ENCODE measurements at regions not wholly inside any gene's neighbourhood (a gene's known extent, or its start where the extent isn't known, plus 50 kb on each side); places are given as distances from the start of the nearest gene placed in this dataset.

GRCh38 chr14:27013678-27014077, 415.8 kb upstream of the NOVA1 start:
- ChIA-PET CTCF (no interaction called here), POLR2A (no interaction called here)
- H3K4me2 ChIP-seq (replicated peaks; ENCODE audit: low read depth, low read length, poor library complexity, severe bottlenecking), result no peak overlapping the region
- no peaks in the 10 kb centered on the region for H3K4me1 Mint-ChIP-seq
- H3K4me3 ChIP-seq (ENCODE audit: control extremely low read depth in 1 of 5, extremely low read depth in 1 of 5, insufficient read depth in 1 of 5, low read depth in 2 of 5, low read length in 4 of 5), result no peak overlapping the region
- intact Hi-C loops (cut with micrococcal nuclease), result no loop called here
- no peak overlapping the region for H3K4me3 Mint-ChIP-seq
- H3K27me3 Mint-ChIP-seq, result no peaks in the 10 kb centered on the region
- no peak overlapping the region for H3K27ac Mint-ChIP-seq
- no peaks in the 10 kb centered on the region for H3K79me2 ChIP-seq (ENCODE audit: control insufficient read depth, insufficient read depth, low read length)
- no peaks in the 10 kb centered on the region for H4K20me1 ChIP-seq (ENCODE audit: control insufficient read depth, insufficient read depth, low read length, poor library complexity, severe bottlenecking)
- H3K27me3 ChIP-seq (replicated peaks in 1 of 4; ENCODE audit: control extremely low read depth in 1 of 4, control insufficient read depth in 3 of 4, insufficient read depth in 4 of 4, low read length in 3 of 4), result no peaks in the 10 kb centered on the region
- H2AFZ ChIP-seq (ENCODE audit: insufficient read depth, low read depth, low read length, poor library complexity, severe bottlenecking), result no peak overlapping the region
- no peaks in the 10 kb centered on the region for H3K4me1 ChIP-seq (ENCODE audit: control insufficient read depth in 2 of 2, insufficient read depth in 2 of 2, low read length in 2 of 2)
- H3K36me3 ChIP-seq (replicated peaks in 1 of 2; ENCODE audit: control extremely low read depth in 1 of 2, control insufficient read depth in 1 of 2, extremely low read depth in 1 of 2, insufficient read depth in 2 of 2, low read length in 1 of 2), result no peaks in the 10 kb centered on the region
- WGBS (ENCODE audit: insufficient coverage), result 82% methylated on average over 3 of the region's 4 CpGs
- no peak overlapping the region for H3K9ac ChIP-seq (ENCODE audit: low read length)
- TF ChIP-seq CTCF (IDR thresholded peaks at IDR 0.05) (no peak), EZH2 (IDR thresholded peaks at IDR 0.05; ENCODE audit: borderline replicate concordance, insufficient read depth, low read depth, low read length, poor library complexity, severe bottlenecking) (no peak)
- no peak overlapping the region for H3K27ac ChIP-seq (ENCODE audit: low read length in 2 of 2)
- no peaks in the 10 kb centered on the region for H3K9me3 Mint-ChIP-seq (ENCODE audit: insufficient read depth)
- no peak for DNase-seq
- no peaks in the 10 kb centered on the region for H3K9me3 ChIP-seq (ENCODE audit: control extremely low read depth in 1 of 3, control insufficient read depth in 2 of 3, insufficient read depth in 1 of 3, low read length in 2 of 3)
- no peak for ATAC-seq (ENCODE audit: low read depth)

GRCh38 chr14:27015065-27015464, 417.2 kb upstream of the NOVA1 start:
- no peak overlapping the region for H3K27ac Mint-ChIP-seq
- Histone ChIP-seq H3K36me3 (replicated peaks in 1 of 2; ENCODE audit: control extremely low read depth in 1 of 2, control insufficient read depth in 1 of 2, extremely low read depth in 1 of 2, insufficient read depth in 2 of 2, low read length in 1 of 2) (no peaks in the 10 kb centered on the region), H3K4me2 (replicated peaks; ENCODE audit: low read depth, low read length, poor library complexity, severe bottlenecking) (no peak overlapping the region), H3K27me3 (replicated peaks in 1 of 4; ENCODE audit: control extremely low read depth in 1 of 4, control insufficient read depth in 3 of 4, insufficient read depth in 4 of 4, low read length in 3 of 4) (no peaks in the 10 kb centered on the region), H3K27ac (ENCODE audit: low read length in 2 of 2) (no peak overlapping the region), H3K4me3 (ENCODE audit: control extremely low read depth in 1 of 5, extremely low read depth in 1 of 5, insufficient read depth in 1 of 5, low read depth in 2 of 5, low read length in 4 of 5) (no peak overlapping the region), H3K4me1 (ENCODE audit: control insufficient read depth in 2 of 2, insufficient read depth in 2 of 2, low read length in 2 of 2) (no peaks in the 10 kb centered on the region), H2AFZ (ENCODE audit: insufficient read depth, low read depth, low read length, poor library complexity, severe bottlenecking) (no peak overlapping the region), H4K20me1 (ENCODE audit: control insufficient read depth, insufficient read depth, low read length, poor library complexity, severe bottlenecking) (no peaks in the 10 kb centered on the region), H3K9me3 (ENCODE audit: control extremely low read depth in 1 of 3, control insufficient read depth in 2 of 3, insufficient read depth in 1 of 3, low read length in 2 of 3) (no peaks in the 10 kb centered on the region), H3K79me2 (ENCODE audit: control insufficient read depth, insufficient read depth, low read length) (no peaks in the 10 kb centered on the region), H3K9ac (ENCODE audit: low read length) (no peak overlapping the region)
- DNase-seq (no peak), ATAC-seq (ENCODE audit: low read depth) (no peak)
- no peak overlapping the region for H3K4me3 Mint-ChIP-seq
- no peaks in the 10 kb centered on the region for H3K27me3 Mint-ChIP-seq
- H3K9me3 Mint-ChIP-seq (ENCODE audit: insufficient read depth), result no peaks in the 10 kb centered on the region
- TF ChIP-seq CTCF (IDR thresholded peaks at IDR 0.05) (no peak), EZH2 (IDR thresholded peaks at IDR 0.05; ENCODE audit: borderline replicate concordance, insufficient read depth, low read depth, low read length, poor library complexity, severe bottlenecking) (no peak)
- CTCF ChIA-PET, result no interaction called here
- H3K4me1 Mint-ChIP-seq, result no peaks in the 10 kb centered on the region
- intact Hi-C loops (cut with micrococcal nuclease), result no loop called here
- POLR2A ChIA-PET, result no interaction called here
- whole genome bisulfite sequencing (ENCODE audit: insufficient coverage), result 80% methylated on average over 1 of the region's 1 CpG
